HEK293 (cell line): ENCODE measurements at regions not wholly inside any gene's neighbourhood (a gene's known extent, or its start where the extent isn't known, plus 50 kb on each side); places are given as distances from the start of the nearest gene placed in this dataset.

Source experiments
- CTCF ChIA-PET: fragments of 350-600 bp; formaldehyde crosslinking; extraction: SDS; loops from one replicate; lab custom pipeline; 2021; ENCODE audit warnings: antibody characterized with exemption; lab: Yijun Ruan, JAX
- POLR2A ChIA-PET: fragments of 300-600 bp; formaldehyde crosslinking; extraction: SDS; loops from one replicate; lab custom pipeline; 2020; ENCODE audit warnings: antibody characterized with exemption, inconsistent platforms; lab: Yijun Ruan, JAX
- H3K27ac ChIP-seq: fragments of 200-500 bp; sonication (Bioruptor generic); 2 replicates; pipeline ENCODE4 v1.5.1; 2014; ENCODE audit warnings: low read depth, low read length, control low read depth, inconsistent platforms; ENCODE audit errors: extremely low read depth
- H3K36me3 ChIP-seq, 2 experiments: fragments of 200-500 bp in 1 of 2; sonication (Bioruptor generic) in 1 of 2; 1 replicate in 1 of 2; 2 replicates in 1 of 2; pipeline ENCODE4 v1.5.1; 2014 to 2017; ENCODE audit warnings: inconsistent platforms in 2 of 2, low read length in 2 of 2; ENCODE audit not compliant: control insufficient read depth in 2 of 2, insufficient read depth in 1 of 2
- H3K4me1 ChIP-seq: fragments of 200-500 bp; sonication (Bioruptor generic); 2 replicates; pipeline ENCODE4 v1.5.1; 2014; ENCODE audit warnings: mild to moderate bottlenecking, low read length, inconsistent platforms; ENCODE audit not compliant: control insufficient read depth, insufficient read depth
- H3K4me3 ChIP-seq: 2 replicates; pipeline ENCODE4 v1.5.1; 2011; ENCODE audit warnings: low read depth, mild to moderate bottlenecking, control low read depth, low read length, moderate library complexity
- H3K9me3 ChIP-seq: fragments of 200-500 bp; sonication (Bioruptor generic); 2 replicates; pipeline ENCODE4 v1.5.1; 2014; ENCODE audit warnings: low read depth, low read length, inconsistent platforms; ENCODE audit not compliant: control insufficient read depth, insufficient read depth
- KLF1 ChIP-seq: fragments of 450-650 bp; formaldehyde crosslinking; IDR thresholded peaks from 2 replicates; pipeline ENCODE4 v1.5.1; 2016; ENCODE audit warnings: missing biosample characterization, missing genetic modification characterization
- TCF7L2 ChIP-seq: IDR thresholded peaks from 2 replicates; pipeline ENCODE4 v1.6.1; 2011; ENCODE audit warnings: low read depth, mild to moderate bottlenecking, inconsistent platforms, low read length, moderate library complexity, borderline replicate concordance
- TRIM28 ChIP-seq: IDR thresholded peaks from 2 replicates; pipeline ENCODE4 v1.6.1; 2011; ENCODE audit warnings: low read length, control low read depth, borderline replicate concordance
- YY2 ChIP-seq: fragments of 450-650 bp; formaldehyde crosslinking; IDR thresholded peaks from 2 replicates; pipeline ENCODE4 v1.5.1; 2016; ENCODE audit warnings: missing biosample characterization, missing genetic modification characterization
- ZBTB7A ChIP-seq: fragments of 450-650 bp; formaldehyde crosslinking; IDR thresholded peaks from 2 replicates; pipeline ENCODE4 v1.5.1; 2016; ENCODE audit warnings: low read depth, missing biosample characterization, missing genetic modification characterization
- ZBTB8A ChIP-seq: fragments of 450-650 bp; formaldehyde crosslinking; IDR thresholded peaks from 2 replicates; pipeline ENCODE4 v1.5.1; 2016; ENCODE audit warnings: missing biosample characterization, missing genetic modification characterization
- ZFP3 ChIP-seq: fragments of 450-650 bp; formaldehyde crosslinking; IDR thresholded peaks from 2 replicates; pipeline ENCODE4 v1.5.1; 2016; ENCODE audit warnings: low read depth, missing biosample characterization, missing genetic modification characterization
- ZNF274 ChIP-seq, 2 experiments: fragments of 200-500 bp in 1 of 2; fragments of 450-650 bp in 1 of 2; sonication (Bioruptor generic) in 1 of 2; formaldehyde crosslinking in 1 of 2; IDR thresholded peaks; 2 replicates each; pipeline versions ENCODE4 v1.5.1 to v1.6.1; 2014 to 2016; ENCODE audit warnings: borderline replicate concordance in 1 of 2, inconsistent platforms in 1 of 2, low read length in 1 of 2, missing biosample characterization in 1 of 2, missing genetic modification characterization in 1 of 2
- ZNF311 ChIP-seq: fragments of 450-650 bp; formaldehyde crosslinking; IDR thresholded peaks from 2 replicates; pipeline ENCODE4 v1.5.1; 2017; ENCODE audit warnings: missing biosample characterization, missing genetic modification characterization, borderline replicate concordance
- ZNF416 ChIP-seq: fragments of 450-650 bp; formaldehyde crosslinking; IDR thresholded peaks from 2 replicates; pipeline ENCODE4 v1.5.1; 2016; ENCODE audit warnings: missing biosample characterization, missing genetic modification characterization
- ZNF514 ChIP-seq: fragments of 450-650 bp; formaldehyde crosslinking; IDR thresholded peaks from 2 replicates; pipeline ENCODE4 v1.5.1; 2016; ENCODE audit warnings: missing biosample characterization, missing genetic modification characterization
- ZNF76 ChIP-seq: fragments of 450-650 bp; formaldehyde crosslinking; IDR thresholded peaks from 2 replicates; pipeline ENCODE4; 2016; ENCODE audit warnings: low read depth, missing biosample characterization, missing genetic modification characterization, borderline replicate concordance
- ZNF830 ChIP-seq: fragments of 450-650 bp; IDR thresholded peaks from 2 replicates; pipeline ENCODE4 v1.5.0; 2018; ENCODE audit warnings: missing biosample characterization, missing genetic modification characterization, low read depth, mild to moderate bottlenecking, moderate library complexity
- ZNF837 ChIP-seq: fragments of 450-650 bp; formaldehyde crosslinking; IDR thresholded peaks from 2 replicates; pipeline ENCODE4 v1.5.1; 2016; ENCODE audit warnings: missing biosample characterization, missing genetic modification characterization
- TF ChIP-seq, protein P1 (sequence below): fragments of 450-650 bp; formaldehyde crosslinking; IDR thresholded peaks from 2 replicates; pipeline ENCODE4 v1.5.1; 2016; ENCODE audit warnings: missing biosample characterization, missing genetic modification characterization, borderline replicate concordance
- TF ChIP-seq, protein P2 (sequence below): fragments of 450-650 bp; formaldehyde crosslinking; IDR thresholded peaks from 2 replicates; pipeline ENCODE4 v1.5.1; 2017; ENCODE audit warnings: missing biosample characterization, missing genetic modification characterization
- TF ChIP-seq, protein P3 (sequence below): fragments of 450-650 bp; formaldehyde crosslinking; IDR thresholded peaks from 2 replicates; pipeline ENCODE4 v1.5.1; 2016; ENCODE audit warnings: missing biosample characterization, missing genetic modification characterization, borderline replicate concordance
- TF ChIP-seq, protein P4 (sequence below): fragments of 450-650 bp; IDR thresholded peaks from 2 replicates; pipeline ENCODE4 v1.5.1; 2018; ENCODE audit warnings: missing biosample characterization, mild to moderate bottlenecking, missing genetic modification characterization

DNA sequence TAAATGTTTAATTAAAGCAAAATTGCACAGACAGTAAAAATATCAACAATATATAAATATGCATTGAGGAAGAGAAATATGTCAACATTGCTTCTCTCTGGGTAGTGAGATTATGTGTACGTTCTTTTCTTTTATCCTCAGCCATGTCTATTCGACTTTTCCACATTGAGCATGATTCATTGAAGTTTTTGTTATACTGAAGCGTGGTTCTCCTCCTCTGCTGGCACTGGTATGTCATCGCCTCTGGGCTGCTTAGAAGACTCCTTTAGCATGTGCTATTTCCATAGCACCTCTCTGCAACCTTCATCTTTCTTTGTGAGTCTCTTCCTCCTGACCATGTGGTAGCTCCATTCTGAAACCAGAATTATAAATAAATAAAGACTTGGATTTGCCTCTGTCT is 65.8 kb upstream of the AKAP13 start (continued):
- TF ChIP-seq, protein P1, sequence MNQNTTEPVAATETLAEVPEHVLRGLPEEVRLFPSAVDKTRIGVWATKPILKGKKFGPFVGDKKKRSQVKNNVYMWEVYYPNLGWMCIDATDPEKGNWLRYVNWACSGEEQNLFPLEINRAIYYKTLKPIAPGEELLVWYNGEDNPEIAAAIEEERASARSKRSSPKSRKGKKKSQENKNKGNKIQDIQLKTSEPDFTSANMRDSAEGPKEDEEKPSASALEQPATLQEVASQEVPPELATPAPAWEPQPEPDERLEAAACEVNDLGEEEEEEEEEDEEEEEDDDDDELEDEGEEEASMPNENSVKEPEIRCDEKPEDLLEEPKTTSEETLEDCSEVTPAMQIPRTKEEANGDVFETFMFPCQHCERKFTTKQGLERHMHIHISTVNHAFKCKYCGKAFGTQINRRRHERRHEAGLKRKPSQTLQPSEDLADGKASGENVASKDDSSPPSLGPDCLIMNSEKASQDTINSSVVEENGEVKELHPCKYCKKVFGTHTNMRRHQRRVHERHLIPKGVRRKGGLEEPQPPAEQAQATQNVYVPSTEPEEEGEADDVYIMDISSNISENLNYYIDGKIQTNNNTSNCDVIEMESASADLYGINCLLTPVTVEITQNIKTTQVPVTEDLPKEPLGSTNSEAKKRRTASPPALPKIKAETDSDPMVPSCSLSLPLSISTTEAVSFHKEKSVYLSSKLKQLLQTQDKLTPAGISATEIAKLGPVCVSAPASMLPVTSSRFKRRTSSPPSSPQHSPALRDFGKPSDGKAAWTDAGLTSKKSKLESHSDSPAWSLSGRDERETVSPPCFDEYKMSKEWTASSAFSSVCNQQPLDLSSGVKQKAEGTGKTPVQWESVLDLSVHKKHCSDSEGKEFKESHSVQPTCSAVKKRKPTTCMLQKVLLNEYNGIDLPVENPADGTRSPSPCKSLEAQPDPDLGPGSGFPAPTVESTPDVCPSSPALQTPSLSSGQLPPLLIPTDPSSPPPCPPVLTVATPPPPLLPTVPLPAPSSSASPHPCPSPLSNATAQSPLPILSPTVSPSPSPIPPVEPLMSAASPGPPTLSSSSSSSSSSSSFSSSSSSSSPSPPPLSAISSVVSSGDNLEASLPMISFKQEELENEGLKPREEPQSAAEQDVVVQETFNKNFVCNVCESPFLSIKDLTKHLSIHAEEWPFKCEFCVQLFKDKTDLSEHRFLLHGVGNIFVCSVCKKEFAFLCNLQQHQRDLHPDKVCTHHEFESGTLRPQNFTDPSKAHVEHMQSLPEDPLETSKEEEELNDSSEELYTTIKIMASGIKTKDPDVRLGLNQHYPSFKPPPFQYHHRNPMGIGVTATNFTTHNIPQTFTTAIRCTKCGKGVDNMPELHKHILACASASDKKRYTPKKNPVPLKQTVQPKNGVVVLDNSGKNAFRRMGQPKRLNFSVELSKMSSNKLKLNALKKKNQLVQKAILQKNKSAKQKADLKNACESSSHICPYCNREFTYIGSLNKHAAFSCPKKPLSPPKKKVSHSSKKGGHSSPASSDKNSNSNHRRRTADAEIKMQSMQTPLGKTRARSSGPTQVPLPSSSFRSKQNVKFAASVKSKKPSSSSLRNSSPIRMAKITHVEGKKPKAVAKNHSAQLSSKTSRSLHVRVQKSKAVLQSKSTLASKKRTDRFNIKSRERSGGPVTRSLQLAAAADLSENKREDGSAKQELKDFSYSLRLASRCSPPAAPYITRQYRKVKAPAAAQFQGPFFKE (tag by site-specific recombination), result no peak
- no peak for TF ChIP-seq ZNF274 (IDR thresholded peaks at IDR 0.05; ENCODE audit: low read length)
- no peak for TF ChIP-seq ZNF274 (tag by site-specific recombination; IDR thresholded peaks at IDR 0.05; ENCODE audit: borderline replicate concordance)
- no peak for TF ChIP-seq ZNF416 (tag by site-specific recombination)

DNA sequence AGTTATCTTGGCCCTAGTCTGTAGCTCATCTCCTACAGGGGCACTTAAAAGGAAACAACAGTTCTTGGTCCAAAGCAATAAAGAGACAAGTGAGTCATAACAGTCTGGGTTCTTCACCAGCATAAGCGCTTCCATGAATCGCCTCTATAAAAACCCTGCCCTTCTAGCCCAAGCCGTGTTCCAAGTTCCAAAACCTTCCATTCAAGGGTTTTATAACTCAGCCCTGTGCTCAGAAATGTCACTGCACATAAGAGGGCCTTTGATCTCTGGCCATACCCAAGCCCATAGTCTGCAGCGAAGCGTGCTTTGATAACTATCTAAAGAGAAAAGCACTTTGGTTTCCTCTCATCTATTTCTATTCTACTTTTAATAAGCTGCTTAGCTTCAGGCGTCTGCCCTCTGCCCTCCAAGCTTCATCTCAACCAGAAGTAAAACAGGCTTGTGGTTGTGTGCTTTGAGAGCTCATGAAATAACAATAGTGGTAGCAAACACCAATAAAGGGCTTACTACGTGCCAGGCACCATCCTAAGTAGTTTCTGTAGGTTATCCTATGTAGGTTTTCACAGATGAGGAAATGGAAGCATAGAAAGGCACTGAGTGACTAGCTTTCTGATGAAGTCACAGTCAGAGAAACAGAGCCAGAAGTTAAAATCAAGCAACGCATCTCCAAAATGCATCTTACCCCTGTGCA is 64.0 kb upstream of the AKAP13 start:
- Histone ChIP-seq H3K4me3 (no peak overlapping the region), H3K9me3 (no peaks in the 10 kb centered on the region), H3K27ac (no peak overlapping the region), H3K4me1 (0 out of 2 replicates have a peak, but pooled peaks cover 4% of the 10 kb centered on the region), H3K36me3 (no peaks in the 10 kb centered on the region)
- ChIA-PET POLR2A (no interaction called here), CTCF (interaction anchor here (0.6 to 4.4 kb wide), 9 partner anchors 14 to 642 kb away, joined by 3 to 23 read pairs (median 3); no protein-coding TSS in a partner anchor)
- TF ChIP-seq ZNF837 (no peak), ZBTB8A (no peak), ZNF830 (tag by site-specific recombination) (no peak), TCF7L2 (peak; percentile 94; the same call in 1 of the 2 replicates), KLF1 (tag by site-specific recombination) (no peak), TRIM28 (peak; percentile 65; the same call in 1 of the 2 replicates), YY2 (tag by site-specific recombination) (no peak), ZNF311 (tag by site-specific recombination) (no peak), ZNF76 (no peak), ZNF514 (no peak), ZFP3 (tag by site-specific recombination) (no peak), ZBTB7A (tag by site-specific recombination) (no peak)
- TF ChIP-seq, protein P2, sequence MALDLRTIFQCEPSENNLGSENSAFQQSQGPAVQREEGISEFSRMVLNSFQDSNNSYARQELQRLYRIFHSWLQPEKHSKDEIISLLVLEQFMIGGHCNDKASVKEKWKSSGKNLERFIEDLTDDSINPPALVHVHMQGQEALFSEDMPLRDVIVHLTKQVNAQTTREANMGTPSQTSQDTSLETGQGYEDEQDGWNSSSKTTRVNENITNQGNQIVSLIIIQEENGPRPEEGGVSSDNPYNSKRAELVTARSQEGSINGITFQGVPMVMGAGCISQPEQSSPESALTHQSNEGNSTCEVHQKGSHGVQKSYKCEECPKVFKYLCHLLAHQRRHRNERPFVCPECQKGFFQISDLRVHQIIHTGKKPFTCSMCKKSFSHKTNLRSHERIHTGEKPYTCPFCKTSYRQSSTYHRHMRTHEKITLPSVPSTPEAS (tag by site-specific recombination), result no peak
- TF ChIP-seq, protein P3, sequence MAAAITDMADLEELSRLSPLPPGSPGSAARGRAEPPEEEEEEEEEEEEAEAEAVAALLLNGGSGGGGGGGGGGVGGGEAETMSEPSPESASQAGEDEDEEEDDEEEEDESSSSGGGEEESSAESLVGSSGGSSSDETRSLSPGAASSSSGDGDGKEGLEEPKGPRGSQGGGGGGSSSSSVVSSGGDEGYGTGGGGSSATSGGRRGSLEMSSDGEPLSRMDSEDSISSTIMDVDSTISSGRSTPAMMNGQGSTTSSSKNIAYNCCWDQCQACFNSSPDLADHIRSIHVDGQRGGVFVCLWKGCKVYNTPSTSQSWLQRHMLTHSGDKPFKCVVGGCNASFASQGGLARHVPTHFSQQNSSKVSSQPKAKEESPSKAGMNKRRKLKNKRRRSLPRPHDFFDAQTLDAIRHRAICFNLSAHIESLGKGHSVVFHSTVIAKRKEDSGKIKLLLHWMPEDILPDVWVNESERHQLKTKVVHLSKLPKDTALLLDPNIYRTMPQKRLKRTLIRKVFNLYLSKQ (tag by site-specific recombination), result no peak
- TF ChIP-seq, protein P4, sequence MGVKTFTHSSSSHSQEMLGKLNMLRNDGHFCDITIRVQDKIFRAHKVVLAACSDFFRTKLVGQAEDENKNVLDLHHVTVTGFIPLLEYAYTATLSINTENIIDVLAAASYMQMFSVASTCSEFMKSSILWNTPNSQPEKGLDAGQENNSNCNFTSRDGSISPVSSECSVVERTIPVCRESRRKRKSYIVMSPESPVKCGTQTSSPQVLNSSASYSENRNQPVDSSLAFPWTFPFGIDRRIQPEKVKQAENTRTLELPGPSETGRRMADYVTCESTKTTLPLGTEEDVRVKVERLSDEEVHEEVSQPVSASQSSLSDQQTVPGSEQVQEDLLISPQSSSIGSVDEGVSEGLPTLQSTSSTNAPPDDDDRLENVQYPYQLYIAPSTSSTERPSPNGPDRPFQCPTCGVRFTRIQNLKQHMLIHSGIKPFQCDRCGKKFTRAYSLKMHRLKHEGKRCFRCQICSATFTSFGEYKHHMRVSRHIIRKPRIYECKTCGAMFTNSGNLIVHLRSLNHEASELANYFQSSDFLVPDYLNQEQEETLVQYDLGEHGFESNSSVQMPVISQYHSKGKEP (tag by site-specific recombination), result no peak
